ENCODE measurements at regions not wholly inside any gene's neighbourhood (a gene's known extent, or its start where the extent isn't known, plus 50 kb on each side); places are given as distances from the start of the nearest gene placed in this dataset.

DNA sequence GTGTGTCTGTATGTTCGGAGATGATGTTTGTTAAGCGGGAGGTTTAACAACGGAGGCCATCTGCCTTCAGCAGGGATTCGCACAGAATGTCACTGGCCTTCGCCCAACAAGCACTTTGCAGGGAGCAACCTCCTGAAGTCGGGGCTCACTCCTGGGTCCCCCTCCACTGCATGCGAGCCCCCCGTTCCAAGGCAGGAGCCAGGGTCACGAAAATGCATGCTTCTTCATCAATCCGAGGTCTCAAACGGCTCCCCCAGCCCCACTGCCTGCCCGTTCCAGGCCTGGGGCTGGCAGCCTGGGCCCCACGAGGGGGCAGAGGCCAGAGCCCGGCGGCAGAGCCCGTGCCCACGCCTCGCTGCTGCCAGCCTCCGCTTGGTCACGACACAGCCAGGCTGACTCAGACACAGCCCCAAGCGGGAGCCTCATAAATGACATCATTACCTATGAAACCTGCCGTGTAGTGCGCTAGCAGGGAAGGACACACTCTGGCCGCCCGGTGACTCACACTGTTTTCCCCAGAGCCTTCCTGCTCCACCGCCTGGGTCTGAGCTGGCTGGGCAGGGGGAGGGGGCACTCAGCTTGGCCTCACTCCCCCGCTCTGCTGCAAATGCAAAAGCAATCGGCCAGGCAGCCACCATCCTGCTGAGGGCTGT is 169.5 kb upstream of the RTL1 start:
- 58 to 80% methylated on average over 10 to 21 of the region's 28 CpGs for WGBS, 2 donors
- peak; percentile 31 to 76 for DNase-seq (ENCODE audit: low spot score in 2 of 2)
- no peak overlapping the region for H3K4me3 ChIP-seq (ENCODE audit: low read depth, poor library complexity, severe bottlenecking)
- no peak for TF ChIP-seq POLR2A (IDR thresholded peaks at IDR 0.05)
- TF ChIP-seq, protein P1, sequence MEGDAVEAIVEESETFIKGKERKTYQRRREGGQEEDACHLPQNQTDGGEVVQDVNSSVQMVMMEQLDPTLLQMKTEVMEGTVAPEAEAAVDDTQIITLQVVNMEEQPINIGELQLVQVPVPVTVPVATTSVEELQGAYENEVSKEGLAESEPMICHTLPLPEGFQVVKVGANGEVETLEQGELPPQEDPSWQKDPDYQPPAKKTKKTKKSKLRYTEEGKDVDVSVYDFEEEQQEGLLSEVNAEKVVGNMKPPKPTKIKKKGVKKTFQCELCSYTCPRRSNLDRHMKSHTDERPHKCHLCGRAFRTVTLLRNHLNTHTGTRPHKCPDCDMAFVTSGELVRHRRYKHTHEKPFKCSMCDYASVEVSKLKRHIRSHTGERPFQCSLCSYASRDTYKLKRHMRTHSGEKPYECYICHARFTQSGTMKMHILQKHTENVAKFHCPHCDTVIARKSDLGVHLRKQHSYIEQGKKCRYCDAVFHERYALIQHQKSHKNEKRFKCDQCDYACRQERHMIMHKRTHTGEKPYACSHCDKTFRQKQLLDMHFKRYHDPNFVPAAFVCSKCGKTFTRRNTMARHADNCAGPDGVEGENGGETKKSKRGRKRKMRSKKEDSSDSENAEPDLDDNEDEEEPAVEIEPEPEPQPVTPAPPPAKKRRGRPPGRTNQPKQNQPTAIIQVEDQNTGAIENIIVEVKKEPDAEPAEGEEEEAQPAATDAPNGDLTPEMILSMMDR (IDR thresholded peaks at IDR 0.05), result no peak
- intact Hi-C loops (cut with DNase I; ENCODE audit: low total_unique reads), result no loop called here

GRCh38 chr14:101073598-101073965 is 170.1 kb upstream of the RTL1 start:
- DNase-seq (ENCODE audit: low spot score in 2 of 2), result peak; percentile 8 to 73
- no peak overlapping the region for H3K4me3 ChIP-seq (ENCODE audit: low read depth, poor library complexity, severe bottlenecking)
- intact Hi-C loops (cut with DNase I; ENCODE audit: low total_unique reads), result no loop called here
- TF ChIP-seq POLR2A (IDR thresholded peaks at IDR 0.05), result no peak
- TF ChIP-seq, protein P1 (IDR thresholded peaks at IDR 0.05), result no peak
- 77 to 83% methylated on average over 4 to 7 of the region's 7 CpGs for WGBS, 2 donors

DNA sequence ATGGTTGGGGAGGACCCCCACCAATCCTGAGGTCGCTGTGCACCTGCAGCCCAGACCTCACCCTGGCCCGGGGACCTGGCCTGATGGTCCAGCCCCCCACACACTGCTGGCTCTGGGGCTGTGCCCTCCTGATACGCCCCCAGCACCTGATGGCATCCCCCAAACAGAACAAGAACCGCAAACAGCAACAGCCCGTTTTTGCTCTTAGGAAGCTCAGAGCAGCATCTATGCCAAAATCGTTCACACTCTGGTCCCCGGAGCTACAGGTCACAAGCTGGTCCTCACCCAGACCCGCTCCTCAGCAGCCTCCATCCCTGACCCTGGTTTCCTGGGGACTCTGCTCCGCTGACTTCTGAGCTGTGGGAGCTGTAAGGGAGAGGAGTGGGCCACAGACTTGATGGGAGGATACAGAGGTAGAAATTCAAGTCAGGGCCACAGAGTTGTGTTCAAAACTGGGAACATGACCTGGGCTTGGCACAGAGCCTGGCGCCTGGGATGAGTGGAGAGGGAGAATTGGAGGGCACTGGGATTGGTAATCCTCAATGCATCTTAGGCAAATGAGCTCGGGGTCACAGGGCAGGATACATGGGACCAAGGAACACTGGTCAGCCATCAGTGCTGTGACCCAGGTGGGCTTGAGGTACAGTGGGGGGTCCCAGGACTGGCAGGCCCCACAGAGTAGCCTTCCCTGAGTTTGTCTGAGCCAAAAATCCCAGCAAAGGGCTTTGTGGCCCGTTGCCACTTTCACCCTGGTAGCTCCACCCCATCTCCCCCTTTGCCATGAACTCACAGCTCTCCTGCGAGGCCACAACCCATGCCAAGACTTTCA is 170.9 kb upstream of the RTL1 start:
- peak; percentile 9 to 75 for DNase-seq (ENCODE audit: low spot score in 2 of 2)
- WGBS, 2 donors, result 76 to 86% methylated on average over 13 of the region's 13 CpGs
- no peak overlapping the region for H3K4me3 ChIP-seq (ENCODE audit: low read depth, poor library complexity, severe bottlenecking)
- TF ChIP-seq POLR2A (IDR thresholded peaks at IDR 0.05), result no peak
- TF ChIP-seq, protein P1 (IDR thresholded peaks at IDR 0.05), result no peak
- intact Hi-C loops (cut with DNase I; ENCODE audit: low total_unique reads), result no loop called here

GRCh38 chr14:101075025-101075800 is 171.7 kb upstream of the RTL1 start:
- TF ChIP-seq, protein P1 (IDR thresholded peaks at IDR 0.05), result no peak
- no peak for TF ChIP-seq POLR2A (IDR thresholded peaks at IDR 0.05)
- WGBS, 2 donors, result 71 to 72% methylated on average over 9 of the region's 9 CpGs
- no peak overlapping the region for H3K4me3 ChIP-seq (ENCODE audit: low read depth, poor library complexity, severe bottlenecking)
- intact Hi-C loops (cut with DNase I; ENCODE audit: low total_unique reads), result no loop called here
- peak in 1 of 2 donors; percentile 4 for DNase-seq (ENCODE audit: low spot score in 2 of 2)

- WGBS, 2 donors, result 65 to 68% methylated on average over 15 of the region's 15 CpGs
- H3K4me3 ChIP-seq (ENCODE audit: low read depth, poor library complexity, severe bottlenecking), result no peak overlapping the region
- intact Hi-C loops (cut with DNase I; ENCODE audit: low total_unique reads), result no loop called here
- no peak for DNase-seq (ENCODE audit: low spot score in 2 of 2)
- TF ChIP-seq, protein P1 (IDR thresholded peaks at IDR 0.05), result no peak
- no peak for TF ChIP-seq POLR2A (IDR thresholded peaks at IDR 0.05)
Observed at GRCh38 chr14:101075801-101076413, 172.4 kb upstream of the RTL1 start.
